ENCODE measurements at regions not wholly inside any gene's neighbourhood (a gene's known extent, or its start where the extent isn't known, plus 50 kb on each side); places are given as distances from the start of the nearest gene placed in this dataset.

DNA sequence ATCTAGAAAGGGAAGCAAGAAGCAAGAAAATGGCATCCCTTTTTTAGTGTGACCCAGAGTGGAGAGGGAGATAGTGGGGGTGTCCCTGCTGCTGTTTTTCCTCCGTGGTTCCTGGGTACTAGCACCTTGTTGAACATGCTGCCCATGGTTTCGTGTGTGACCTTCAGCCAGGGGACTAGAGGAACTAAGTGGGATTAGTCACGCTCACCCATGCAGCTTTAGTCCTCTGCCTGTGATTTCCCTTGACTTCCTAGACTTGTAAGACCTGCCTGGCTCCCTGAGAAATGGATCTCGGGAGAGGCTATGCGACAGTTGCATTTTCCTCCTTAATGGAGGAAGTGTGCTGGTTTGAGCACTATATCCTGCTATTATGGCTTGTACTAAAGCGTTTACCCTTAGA is 471.4 kb downstream of the DCDC2C start:
- TF ChIP-seq, protein P1, sequence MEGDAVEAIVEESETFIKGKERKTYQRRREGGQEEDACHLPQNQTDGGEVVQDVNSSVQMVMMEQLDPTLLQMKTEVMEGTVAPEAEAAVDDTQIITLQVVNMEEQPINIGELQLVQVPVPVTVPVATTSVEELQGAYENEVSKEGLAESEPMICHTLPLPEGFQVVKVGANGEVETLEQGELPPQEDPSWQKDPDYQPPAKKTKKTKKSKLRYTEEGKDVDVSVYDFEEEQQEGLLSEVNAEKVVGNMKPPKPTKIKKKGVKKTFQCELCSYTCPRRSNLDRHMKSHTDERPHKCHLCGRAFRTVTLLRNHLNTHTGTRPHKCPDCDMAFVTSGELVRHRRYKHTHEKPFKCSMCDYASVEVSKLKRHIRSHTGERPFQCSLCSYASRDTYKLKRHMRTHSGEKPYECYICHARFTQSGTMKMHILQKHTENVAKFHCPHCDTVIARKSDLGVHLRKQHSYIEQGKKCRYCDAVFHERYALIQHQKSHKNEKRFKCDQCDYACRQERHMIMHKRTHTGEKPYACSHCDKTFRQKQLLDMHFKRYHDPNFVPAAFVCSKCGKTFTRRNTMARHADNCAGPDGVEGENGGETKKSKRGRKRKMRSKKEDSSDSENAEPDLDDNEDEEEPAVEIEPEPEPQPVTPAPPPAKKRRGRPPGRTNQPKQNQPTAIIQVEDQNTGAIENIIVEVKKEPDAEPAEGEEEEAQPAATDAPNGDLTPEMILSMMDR (IDR thresholded peaks at IDR 0.05) = no peak
- TF ChIP-seq POLR2A (IDR thresholded peaks at IDR 0.05; ENCODE audit: low read depth) = no peak
- TF ChIP-seq POLR2AphosphoS5 (IDR thresholded peaks at IDR 0.05) = no peak
